Vagina (tissue), 2 donors: ENCODE measurements at regions not wholly inside any gene's neighbourhood (a gene's known extent, or its start where the extent isn't known, plus 50 kb on each side); places are given as distances from the start of the nearest gene placed in this dataset.

Experiments used
- POLR2A ChIP-seq, 2 donors: fragments of 450-650 bp; IDR thresholded peaks; one replicate each; pipeline ENCODE4 v1.6.1; 2017; ENCODE audit warnings: antibody characterized with exemption in 2 of 2, mild to moderate bottlenecking in 2 of 2, moderate library complexity in 2 of 2
- POLR2AphosphoS5 ChIP-seq, 2 donors: sonication (generic); formaldehyde crosslinking; IDR thresholded peaks; one replicate each; pipeline ENCODE4 v1.9.0; 2017; ENCODE audit warnings: antibody characterized with exemption in 2 of 2, mild to moderate bottlenecking in 2 of 2, low read depth in 1 of 2; ENCODE audit not compliant: insufficient read depth in 1 of 2
- TF ChIP-seq, protein P1 (sequence below), 3 experiments: fragments of 450-650 bp in 2 of 3; fragments of 200-600 bp in 1 of 3; sonication (generic) in 1 of 3; IDR thresholded peaks; one replicate each; pipeline ENCODE4 v1.5.1; 2017 to 2019; ENCODE audit warnings: antibody characterized with exemption in 3 of 3, mild to moderate bottlenecking in 2 of 3, moderate library complexity in 2 of 3

DNA sequence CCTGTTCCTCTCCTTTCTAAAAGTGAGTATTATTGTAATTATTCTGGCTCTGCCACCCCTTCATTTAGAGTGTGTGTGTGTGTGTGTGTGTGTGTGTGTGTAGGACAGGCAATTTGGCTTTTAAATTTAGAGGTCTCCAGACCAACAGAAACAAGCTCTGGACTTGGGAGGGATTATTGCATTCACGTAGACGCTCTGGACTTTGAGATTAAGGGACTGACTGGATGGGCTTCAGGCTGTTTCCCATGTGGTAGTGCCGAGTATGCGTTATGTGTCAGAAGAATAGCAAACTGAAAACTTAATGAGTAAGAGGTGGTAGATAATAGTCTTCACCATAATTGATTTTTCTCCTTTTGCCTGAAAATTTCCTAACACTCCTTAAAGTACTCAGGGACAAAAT, 281.9 kb downstream of the USP25 start:
- TF ChIP-seq, protein P1, sequence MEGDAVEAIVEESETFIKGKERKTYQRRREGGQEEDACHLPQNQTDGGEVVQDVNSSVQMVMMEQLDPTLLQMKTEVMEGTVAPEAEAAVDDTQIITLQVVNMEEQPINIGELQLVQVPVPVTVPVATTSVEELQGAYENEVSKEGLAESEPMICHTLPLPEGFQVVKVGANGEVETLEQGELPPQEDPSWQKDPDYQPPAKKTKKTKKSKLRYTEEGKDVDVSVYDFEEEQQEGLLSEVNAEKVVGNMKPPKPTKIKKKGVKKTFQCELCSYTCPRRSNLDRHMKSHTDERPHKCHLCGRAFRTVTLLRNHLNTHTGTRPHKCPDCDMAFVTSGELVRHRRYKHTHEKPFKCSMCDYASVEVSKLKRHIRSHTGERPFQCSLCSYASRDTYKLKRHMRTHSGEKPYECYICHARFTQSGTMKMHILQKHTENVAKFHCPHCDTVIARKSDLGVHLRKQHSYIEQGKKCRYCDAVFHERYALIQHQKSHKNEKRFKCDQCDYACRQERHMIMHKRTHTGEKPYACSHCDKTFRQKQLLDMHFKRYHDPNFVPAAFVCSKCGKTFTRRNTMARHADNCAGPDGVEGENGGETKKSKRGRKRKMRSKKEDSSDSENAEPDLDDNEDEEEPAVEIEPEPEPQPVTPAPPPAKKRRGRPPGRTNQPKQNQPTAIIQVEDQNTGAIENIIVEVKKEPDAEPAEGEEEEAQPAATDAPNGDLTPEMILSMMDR (IDR thresholded peaks at IDR 0.05) = no peak
- TF ChIP-seq POLR2A (IDR thresholded peaks at IDR 0.05) = no peak
- TF ChIP-seq POLR2AphosphoS5 (IDR thresholded peaks at IDR 0.05; ENCODE audit: insufficient read depth in 1 of 2, low read depth in 1 of 2) = no peak
